ENCODE measurements at regions not wholly inside any gene's neighbourhood (a gene's known extent, or its start where the extent isn't known, plus 50 kb on each side); places are given as distances from the start of the nearest gene placed in this dataset.

DNA sequence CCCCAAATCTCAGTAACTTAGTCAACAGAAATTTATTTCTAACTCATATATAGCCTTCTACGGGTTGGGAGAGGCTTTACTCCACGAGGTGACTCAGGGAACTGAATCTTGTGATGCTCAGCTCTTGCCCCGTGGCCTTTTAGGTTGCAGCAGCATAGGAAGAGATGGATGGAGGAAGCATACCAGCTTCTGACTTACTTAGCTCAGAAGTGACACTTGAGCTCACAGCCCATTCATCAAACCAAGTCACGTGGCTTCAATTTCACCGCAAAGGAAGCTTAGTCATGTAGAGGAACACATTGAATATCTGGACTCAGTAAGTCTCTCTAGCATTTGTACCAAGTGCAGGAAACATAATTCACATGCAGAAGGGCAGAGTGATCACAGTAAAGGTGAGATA is 124.1 kb upstream of the KCNN2 start:
- no peak for DNase-seq (ENCODE audit: extremely low read depth, insufficient read length)
- no peaks in the 10 kb centered on the region for H3K27me3 ChIP-seq (replicated peaks; ENCODE audit: control insufficient read depth, insufficient read depth, low read length)
- TF ChIP-seq, protein P1, sequence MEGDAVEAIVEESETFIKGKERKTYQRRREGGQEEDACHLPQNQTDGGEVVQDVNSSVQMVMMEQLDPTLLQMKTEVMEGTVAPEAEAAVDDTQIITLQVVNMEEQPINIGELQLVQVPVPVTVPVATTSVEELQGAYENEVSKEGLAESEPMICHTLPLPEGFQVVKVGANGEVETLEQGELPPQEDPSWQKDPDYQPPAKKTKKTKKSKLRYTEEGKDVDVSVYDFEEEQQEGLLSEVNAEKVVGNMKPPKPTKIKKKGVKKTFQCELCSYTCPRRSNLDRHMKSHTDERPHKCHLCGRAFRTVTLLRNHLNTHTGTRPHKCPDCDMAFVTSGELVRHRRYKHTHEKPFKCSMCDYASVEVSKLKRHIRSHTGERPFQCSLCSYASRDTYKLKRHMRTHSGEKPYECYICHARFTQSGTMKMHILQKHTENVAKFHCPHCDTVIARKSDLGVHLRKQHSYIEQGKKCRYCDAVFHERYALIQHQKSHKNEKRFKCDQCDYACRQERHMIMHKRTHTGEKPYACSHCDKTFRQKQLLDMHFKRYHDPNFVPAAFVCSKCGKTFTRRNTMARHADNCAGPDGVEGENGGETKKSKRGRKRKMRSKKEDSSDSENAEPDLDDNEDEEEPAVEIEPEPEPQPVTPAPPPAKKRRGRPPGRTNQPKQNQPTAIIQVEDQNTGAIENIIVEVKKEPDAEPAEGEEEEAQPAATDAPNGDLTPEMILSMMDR (IDR thresholded peaks at IDR 0.05; ENCODE audit: insufficient read depth, low read length, poor library complexity, severe bottlenecking): no peak

DNA sequence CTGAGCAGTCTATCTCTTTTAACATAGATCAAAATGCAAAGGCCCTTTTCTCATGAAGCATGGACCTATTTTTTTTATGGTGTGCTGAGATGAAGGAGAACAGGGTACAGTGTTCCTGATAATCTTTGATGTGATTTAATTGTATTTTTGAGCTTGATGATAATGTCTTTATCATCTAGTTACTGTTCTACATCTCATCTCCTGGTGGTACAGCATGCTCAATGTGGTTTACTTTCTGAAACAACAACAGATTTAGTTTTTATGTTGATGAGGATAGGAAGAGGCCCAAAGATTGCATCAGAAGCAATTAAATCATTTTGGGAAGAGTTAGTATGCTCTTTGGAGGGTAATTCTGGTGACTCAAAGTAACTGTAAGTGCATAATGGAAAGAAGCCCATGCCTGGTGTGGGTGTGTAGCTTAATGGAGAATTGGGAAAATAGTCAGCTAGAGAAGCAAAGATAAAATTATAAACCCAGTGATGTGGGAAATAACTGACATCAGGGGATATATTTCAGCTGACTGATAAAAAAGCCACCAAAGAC is 123.0 kb upstream of the KCNN2 start:
- TF ChIP-seq, protein P1 (IDR thresholded peaks at IDR 0.05; ENCODE audit: insufficient read depth, low read length, poor library complexity, severe bottlenecking): no peak
- no peak overlapping the region for H3K4me3 ChIP-seq (replicated peaks; ENCODE audit: low read depth, low read length)
- no peaks in the 10 kb centered on the region for H3K36me3 ChIP-seq (ENCODE audit: control insufficient read depth, insufficient read depth, low read length)
- H3K27me3 ChIP-seq (replicated peaks; ENCODE audit: control insufficient read depth, insufficient read depth, low read length): no peaks in the 10 kb centered on the region
- no peak for DNase-seq (ENCODE audit: extremely low read depth, insufficient read length)

More for the DNA sequence above, 124.1 kb upstream of the KCNN2 start:
- H3K4me3 ChIP-seq (replicated peaks; ENCODE audit: low read depth, low read length): no peak overlapping the region
- no peaks in the 10 kb centered on the region for H3K36me3 ChIP-seq (ENCODE audit: control insufficient read depth, insufficient read depth, low read length)

DNA sequence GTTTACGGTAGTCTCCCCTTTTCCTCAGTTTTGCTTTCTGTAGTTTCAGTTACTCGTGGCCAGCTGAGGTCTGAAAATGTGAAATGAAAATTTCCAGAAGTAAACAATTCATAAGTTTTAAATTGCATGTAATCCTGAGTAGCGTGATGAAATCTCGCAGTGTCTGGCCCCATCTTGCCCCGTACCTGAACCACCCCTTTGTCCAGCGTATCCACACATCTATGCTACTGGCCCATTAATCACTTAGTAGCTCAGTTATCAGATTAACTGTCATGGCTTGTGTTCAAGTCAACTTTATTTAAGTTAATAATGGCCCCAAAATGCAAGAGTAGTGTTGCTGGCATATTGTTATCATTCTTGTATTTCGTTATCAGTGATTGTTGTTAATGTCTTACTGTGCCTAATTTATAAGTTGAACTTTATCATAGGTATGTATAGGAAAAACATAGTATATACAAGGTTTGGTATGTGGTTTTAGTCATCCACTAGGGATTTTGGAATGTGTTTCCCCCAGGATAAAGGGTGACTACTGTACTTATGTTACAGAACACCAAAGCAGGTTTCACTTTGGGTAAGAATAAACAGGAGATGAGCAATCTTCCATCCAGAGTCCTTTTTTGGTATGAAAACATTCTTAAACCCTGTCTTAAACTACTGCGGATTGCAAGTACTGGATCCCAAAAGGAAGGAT is 118.4 kb upstream of the KCNN2 start:
- TF ChIP-seq, protein P1 (IDR thresholded peaks at IDR 0.05; ENCODE audit: insufficient read depth, low read length, poor library complexity, severe bottlenecking): no peak
- no peak overlapping the region for H3K4me3 ChIP-seq (replicated peaks; ENCODE audit: low read depth, low read length)

DNA sequence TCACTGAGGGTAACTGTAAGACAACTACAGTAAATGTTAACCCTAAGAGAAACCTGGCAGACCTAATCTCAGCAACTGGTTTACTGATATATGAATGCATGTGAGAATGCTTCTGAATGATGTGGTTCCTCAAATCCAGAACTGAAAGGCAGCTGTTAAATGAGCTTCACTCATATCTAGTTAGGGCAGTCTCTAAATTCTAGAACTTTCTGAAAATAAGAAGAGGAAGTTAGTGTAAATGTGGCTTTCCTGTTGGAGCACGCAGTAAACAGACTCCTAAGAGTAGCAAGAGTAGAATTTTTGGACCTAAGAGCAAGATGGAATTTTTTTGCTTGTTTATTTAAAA is 117.9 kb upstream of the KCNN2 start:
- DNase-seq (ENCODE audit: extremely low read depth, insufficient read length): no peak
- TF ChIP-seq, protein P1 (IDR thresholded peaks at IDR 0.05; ENCODE audit: insufficient read depth, low read length, poor library complexity, severe bottlenecking): no peak
- H3K4me3 ChIP-seq (replicated peaks; ENCODE audit: low read depth, low read length): no peak overlapping the region
- no peaks in the 10 kb centered on the region for H3K36me3 ChIP-seq (ENCODE audit: control insufficient read depth, insufficient read depth, low read length)
- no peaks in the 10 kb centered on the region for H3K27me3 ChIP-seq (replicated peaks; ENCODE audit: control insufficient read depth, insufficient read depth, low read length)

More for the DNA sequence above, 118.4 kb upstream of the KCNN2 start:
- Histone ChIP-seq H3K36me3 (ENCODE audit: control insufficient read depth, insufficient read depth, low read length) (no peaks in the 10 kb centered on the region), H3K27me3 (replicated peaks; ENCODE audit: control insufficient read depth, insufficient read depth, low read length) (no peaks in the 10 kb centered on the region)
- DNase-seq (ENCODE audit: extremely low read depth, insufficient read length): no peak

DNA sequence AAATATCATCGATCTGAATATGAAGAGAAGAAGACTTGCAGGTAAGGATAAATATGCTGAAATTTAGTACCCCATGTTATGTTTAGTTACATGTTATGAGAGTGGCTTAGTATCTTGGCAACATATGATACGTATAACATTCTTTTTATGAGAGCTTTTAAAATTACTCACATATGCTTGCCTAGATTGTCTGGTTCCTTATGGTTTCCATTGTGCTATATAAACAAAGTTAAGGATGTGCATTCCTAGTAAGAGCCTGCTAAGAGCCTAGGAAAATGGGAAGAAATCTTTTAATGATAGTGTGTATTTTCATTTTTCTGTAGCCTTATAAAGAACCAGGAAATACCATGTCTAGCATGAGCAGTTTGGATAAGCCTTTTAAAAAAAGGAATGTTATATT is 112.0 kb upstream of the KCNN2 start:
- TF ChIP-seq, protein P1 (IDR thresholded peaks at IDR 0.05; ENCODE audit: insufficient read depth, low read length, poor library complexity, severe bottlenecking): no peak
- Histone ChIP-seq H3K4me3 (replicated peaks; ENCODE audit: low read depth, low read length) (no peak overlapping the region), H3K27me3 (replicated peaks; ENCODE audit: control insufficient read depth, insufficient read depth, low read length) (no peaks in the 10 kb centered on the region), H3K36me3 (ENCODE audit: control insufficient read depth, insufficient read depth, low read length) (no peaks in the 10 kb centered on the region)
- DNase-seq (ENCODE audit: extremely low read depth, insufficient read length): no peak
